Keratinocyte (primary cell): ENCODE measurements at regions not wholly inside any gene's neighbourhood (a gene's known extent, or its start where the extent isn't known, plus 50 kb on each side); places are given as distances from the start of the nearest gene placed in this dataset.

Experiments
- DNase-seq: peaks from one replicate; pipeline ENCODE4 v3.0.0-alpha.2; 2011; ENCODE audit warnings: low read depth, missing footprints, low spot score
- FAIRE-seq: peaks from 2 replicates; lab custom pipeline; 2011; peaks lifted over from hg19 to GRCh38; lab: Jason Lieb, UNC
- H2AFZ ChIP-seq: 2 replicates; pipeline ENCODE4 v1.6.0; 2012; ENCODE audit warnings: low read length, control low read depth, inconsistent platforms; ENCODE audit not compliant: control insufficient read depth
- H3K27ac ChIP-seq: 2 replicates; pipeline ENCODE4 v1.5.1; 2011; ENCODE audit warnings: low read length; ENCODE audit not compliant: control insufficient read depth, insufficient read depth
- H3K27me3 ChIP-seq: 3 replicates; pipeline ENCODE4 v1.6.0; 2011; ENCODE audit warnings: low read length; ENCODE audit not compliant: control insufficient read depth, insufficient read depth; ENCODE audit errors: extremely low read depth
- H3K36me3 ChIP-seq, 2 experiments: 2 replicates in 1 of 2; 3 replicates in 1 of 2; pipeline ENCODE4 v1.5.1; 2011; ENCODE audit warnings: low read length in 2 of 2, mild to moderate bottlenecking in 1 of 2; ENCODE audit not compliant: control insufficient read depth in 2 of 2, insufficient read depth in 2 of 2; ENCODE audit errors: extremely low read depth in 1 of 2
- H3K4me1 ChIP-seq: 3 replicates; pipeline ENCODE4 v1.5.1; 2011; ENCODE audit warnings: low read length; ENCODE audit not compliant: control insufficient read depth, insufficient read depth; ENCODE audit errors: extremely low read depth
- H3K4me2 ChIP-seq: 3 replicates; pipeline ENCODE4 v1.6.0; 2011; ENCODE audit warnings: low read depth, low read length; ENCODE audit not compliant: control insufficient read depth, insufficient read depth; ENCODE audit errors: extremely low read depth
- H3K4me3 ChIP-seq, 3 experiments: fragments of 200-600 bp in 1 of 3; sonication (generic) in 1 of 3; 2 replicates in 2 of 3; 3 replicates in 1 of 3; pipeline ENCODE4 v1.5.1; 2011 to 2016; ENCODE audit warnings: low read length in 3 of 3, mild to moderate bottlenecking in 3 of 3, control low read depth in 2 of 3, inconsistent platforms in 1 of 3, low read depth in 1 of 3, mixed read lengths in 1 of 3, mixed run types in 1 of 3, moderate library complexity in 1 of 3; ENCODE audit not compliant: control insufficient read depth in 2 of 3, insufficient read depth in 2 of 3; ENCODE audit errors: extremely low read depth in 1 of 3
- H3K79me2 ChIP-seq: 2 replicates; pipeline ENCODE4 v1.6.0; 2012; ENCODE audit warnings: low read length; ENCODE audit not compliant: control insufficient read depth, insufficient read depth
- H3K9ac ChIP-seq: 3 replicates; pipeline ENCODE4 v1.6.0; 2011; ENCODE audit warnings: low read length; ENCODE audit not compliant: control insufficient read depth, insufficient read depth; ENCODE audit errors: extremely low read depth
- H3K9me1 ChIP-seq: 3 replicates; pipeline ENCODE4 v1.6.0; 2011; ENCODE audit warnings: low read length; ENCODE audit not compliant: control insufficient read depth, insufficient read depth; ENCODE audit errors: extremely low read depth
- H3K9me3 ChIP-seq: 2 replicates; pipeline ENCODE4 v1.5.1; 2012; ENCODE audit warnings: low read depth, low read length; ENCODE audit not compliant: control insufficient read depth
- H4K20me1 ChIP-seq: 3 replicates; pipeline ENCODE4 v1.6.0; 2011; ENCODE audit warnings: low read length; ENCODE audit not compliant: control insufficient read depth, insufficient read depth; ENCODE audit errors: extremely low read depth
- CTCF ChIP-seq, 3 experiments: IDR thresholded peaks in 1 of 3; conservative IDR thresholded peaks in 1 of 3; optimal IDR thresholded peaks in 1 of 3; 2 replicates in 2 of 3; 3 replicates in 1 of 3; pipeline versions ENCODE3 to v1.5.1; 2011; ENCODE audit warnings: low read length in 3 of 3, mild to moderate bottlenecking in 3 of 3, moderate library complexity in 2 of 3, control low read depth in 1 of 3, inconsistent platforms in 1 of 3; ENCODE audit not compliant: insufficient read depth in 2 of 3; ENCODE audit errors: extremely low read depth in 1 of 3
- EZH2 ChIP-seq: IDR thresholded peaks from one replicate; pipeline ENCODE4 v1.6.1; 2012; ENCODE audit warnings: inconsistent platforms, mild to moderate bottlenecking, low read length, moderate library complexity
- dilution Hi-C: fragments of 300-500 bp; cut with MboI; formaldehyde crosslinking; loops from one replicate; pipeline ENCODE4 v1.7.0; 2020; ENCODE audit warnings: low sequenced_read_pairs; ENCODE audit not compliant: extremely low pct_ligation_motif_present

- H3K27me3 ChIP-seq = no peaks in the 10 kb centered on the region
- no peaks in the 10 kb centered on the region for H3K4me1 ChIP-seq
- no peak overlapping the region for H3K4me2 ChIP-seq
- no peak overlapping the region for H2AFZ ChIP-seq
- H4K20me1 ChIP-seq = no peaks in the 10 kb centered on the region
- no peaks in the 10 kb centered on the region for H3K79me2 ChIP-seq
- no peaks in the 10 kb centered on the region for H3K9me1 ChIP-seq
- FAIRE-seq = no peak
- dilution Hi-C loops = no loop called here
- no peak overlapping the region for H3K4me3 ChIP-seq
- no peaks in the 10 kb centered on the region for H3K36me3 ChIP-seq
- TF ChIP-seq EZH2 = no peak
- no peak for TF ChIP-seq CTCF (optimal IDR thresholded peaks at IDR 0.05 in 1 of 3, IDR thresholded peaks at IDR 0.05 in 1 of 3, conservative IDR thresholded peaks at IDR 0.05 in 1 of 3; ENCODE audit: extremely low read depth in 1 of 3, insufficient read depth in 2 of 3, low read length in 3 of 3)
- no peak overlapping the region for H3K9ac ChIP-seq
- no peak overlapping the region for H3K27ac ChIP-seq
- H3K9me3 ChIP-seq = no peaks in the 10 kb centered on the region
- no peak for DNase-seq
These were observed 569.9 kb upstream of the FAT3 start for GRCh38 chr11:91654686-91655085.

GRCh38 chr11:91653079-91653754 lies 571.4 kb upstream of the FAT3 start:
- Histone ChIP-seq H4K20me1 (no peaks in the 10 kb centered on the region), H3K9me1 (no peaks in the 10 kb centered on the region), H3K27ac (no peak overlapping the region), H3K79me2 (no peaks in the 10 kb centered on the region), H3K27me3 (no peaks in the 10 kb centered on the region), H3K9me3 (no peaks in the 10 kb centered on the region), H3K36me3 (no peaks in the 10 kb centered on the region), H2AFZ (no peak overlapping the region), H3K4me3 (no peak overlapping the region), H3K9ac (no peak overlapping the region), H3K4me2 (no peak overlapping the region), H3K4me1 (no peaks in the 10 kb centered on the region)
- DNase-seq = no peak
- dilution Hi-C loops = no loop called here
- no peak for FAIRE-seq
- TF ChIP-seq EZH2 = no peak
- TF ChIP-seq CTCF (optimal IDR thresholded peaks at IDR 0.05 in 1 of 3, IDR thresholded peaks at IDR 0.05 in 1 of 3, conservative IDR thresholded peaks at IDR 0.05 in 1 of 3; ENCODE audit: extremely low read depth in 1 of 3, insufficient read depth in 2 of 3, low read length in 3 of 3) = no peak
